NOMO-1 treated with DMSO at 0.1 percent for 48 hours (cell line): ENCODE measurements at regions not wholly inside any gene's neighbourhood (a gene's known extent, or its start where the extent isn't known, plus 50 kb on each side); places are given as distances from the start of the nearest gene placed in this dataset.

ENCODE experiments used
- DNase-seq: peaks from one replicate; lab custom pipeline; 2025; ENCODE audit not compliant: unreplicated experiment; lab: John Stamatoyannopoulos, UW

- no peak for DNase-seq
Measured at GRCh38 chr6:91171754-91172462, 585.0 kb upstream of the MAP3K7 start.

- DNase-seq: no peak
Measured at GRCh38 chr6:91167846-91168245, 581.0 kb upstream of the MAP3K7 start.

- DNase-seq: no peak
Measured at GRCh38 chr6:91166271-91167046, 579.6 kb upstream of the MAP3K7 start.

GRCh38 chr6:91164105-91164504 is 577.2 kb upstream of the MAP3K7 start:
- DNase-seq: no peak

- DNase-seq: peak; percentile 77
Measured at GRCh38 chr6:91161246-91161645, 574.4 kb upstream of the MAP3K7 start.

- peak; percentile 44 for DNase-seq
Measured at GRCh38 chr6:91155129-91155785, 568.4 kb upstream of the MAP3K7 start.

GRCh38 chr6:91152824-91153223 is 566.0 kb upstream of the MAP3K7 start:
- DNase-seq: no peak

- no peak for DNase-seq
Measured at GRCh38 chr6:91149956-91150705, 563.3 kb upstream of the MAP3K7 start.

GRCh38 chr6:91149246-91149955 is 562.5 kb upstream of the MAP3K7 start:
- DNase-seq: peak; percentile 66

- no peak for DNase-seq
Measured at GRCh38 chr6:91144126-91144525, 557.3 kb upstream of the MAP3K7 start.

GRCh38 chr6:91142154-91142553 is 555.3 kb upstream of the MAP3K7 start:
- DNase-seq: no peak

GRCh38 chr6:91141346-91141745 is 554.5 kb upstream of the MAP3K7 start:
- DNase-seq: peak; percentile 99

GRCh38 chr6:91140449-91140848 is 553.6 kb upstream of the MAP3K7 start:
- DNase-seq: no peak

GRCh38 chr6:91137286-91137685 is 550.4 kb upstream of the MAP3K7 start:
- no peak for DNase-seq

GRCh38 chr6:91135406-91136103 is 548.7 kb upstream of the MAP3K7 start:
- no peak for DNase-seq

- no peak for DNase-seq
Measured at GRCh38 chr6:91132461-91132860, 545.6 kb upstream of the MAP3K7 start.

- DNase-seq: no peak
Measured at GRCh38 chr6:91130126-91130525, 543.3 kb upstream of the MAP3K7 start.

- DNase-seq: no peak
Measured at GRCh38 chr6:91127752-91128151, 540.9 kb upstream of the MAP3K7 start.

GRCh38 chr6:91126876-91127275 is 540.0 kb upstream of the MAP3K7 start:
- DNase-seq: no peak

- no peak for DNase-seq
Measured at GRCh38 chr6:91117550-91117949, 530.7 kb upstream of the MAP3K7 start.
